ENCODE measurements at regions not wholly inside any gene's neighbourhood (a gene's known extent, or its start where the extent isn't known, plus 50 kb on each side); places are given as distances from the start of the nearest gene placed in this dataset.

- Histone ChIP-seq H3K4me3 (ENCODE audit: control insufficient read depth in 1 of 7, extremely low read depth in 1 of 7, insufficient read depth in 4 of 7, low read depth in 2 of 7, low read length in 6 of 7) (no peak overlapping the region), H3K27me3 (replicated peaks in 2 of 5; ENCODE audit: control insufficient read depth in 4 of 5, insufficient read depth in 5 of 5, low read length in 4 of 5) (no peaks in the 10 kb centered on the region), H3K27ac (ENCODE audit: insufficient read depth in 1 of 2, low read depth in 1 of 2, low read length in 2 of 2, poor library complexity in 1 of 2, severe bottlenecking in 2 of 2) (no peak overlapping the region), H3K4me1 (ENCODE audit: control extremely low read depth in 1 of 4, control insufficient read depth in 4 of 4, insufficient read depth in 4 of 4, low read length in 3 of 4) (no peaks in the 10 kb centered on the region), H3K36me3 (ENCODE audit: control insufficient read depth in 4 of 4, insufficient read depth in 4 of 4, low read length in 3 of 4) (no peaks in the 10 kb centered on the region), H3K9me3 (ENCODE audit: control extremely low read depth in 1 of 5, control insufficient read depth in 4 of 5, insufficient read depth in 2 of 5, low read depth in 1 of 5, low read length in 4 of 5) (peaks cover 0 to 4% (median 0%) of the 10 kb centered on the region in 5 experiments)
- POLR2A ChIA-PET: no interaction called here
- WGBS (ENCODE audit: insufficient coverage): 95% methylated on average over 16 of the region's 28 CpGs
- CTCF ChIA-PET: no interaction called here
- DNase-seq: no peak
Observed at GRCh38 chr1:170250531-170251276, 104.9 kb downstream of the NTMT2 start.

- POLR2A ChIA-PET: no interaction called here
- Histone ChIP-seq H3K27ac (ENCODE audit: insufficient read depth in 1 of 2, low read depth in 1 of 2, low read length in 2 of 2, poor library complexity in 1 of 2, severe bottlenecking in 2 of 2) (no peak overlapping the region), H3K9me3 (ENCODE audit: control extremely low read depth in 1 of 5, control insufficient read depth in 4 of 5, insufficient read depth in 2 of 5, low read depth in 1 of 5, low read length in 4 of 5) (peaks cover 0 to 4% (median 0%) of the 10 kb centered on the region in 5 experiments), H3K36me3 (ENCODE audit: control insufficient read depth in 4 of 4, insufficient read depth in 4 of 4, low read length in 3 of 4) (no peaks in the 10 kb centered on the region), H3K27me3 (replicated peaks in 2 of 5; ENCODE audit: control insufficient read depth in 4 of 5, insufficient read depth in 5 of 5, low read length in 4 of 5) (no peaks in the 10 kb centered on the region), H3K4me3 (ENCODE audit: control insufficient read depth in 1 of 7, extremely low read depth in 1 of 7, insufficient read depth in 4 of 7, low read depth in 2 of 7, low read length in 6 of 7) (no peak overlapping the region), H3K4me1 (ENCODE audit: control extremely low read depth in 1 of 4, control insufficient read depth in 4 of 4, insufficient read depth in 4 of 4, low read length in 3 of 4) (no peaks in the 10 kb centered on the region)
- CTCF ChIA-PET: no interaction called here
- 100% methylated on average over 2 of the region's 3 CpGs for WGBS (ENCODE audit: insufficient coverage)
- DNase-seq: no peak
Observed at GRCh38 chr1:170252851-170253579, 107.3 kb downstream of the NTMT2 start.

- no peak overlapping the region for H3K4me3 ChIP-seq (ENCODE audit: control insufficient read depth in 1 of 7, extremely low read depth in 1 of 7, insufficient read depth in 4 of 7, low read depth in 2 of 7, low read length in 6 of 7)
- ChIA-PET POLR2A (no interaction called here), CTCF (interaction anchor here (0.9 kb wide), 1 partner anchor 11 kb away, joined by 4 read pairs; no protein-coding TSS in a partner anchor)
- H3K4me1 ChIP-seq (ENCODE audit: control extremely low read depth in 1 of 4, control insufficient read depth in 4 of 4, insufficient read depth in 4 of 4, low read length in 3 of 4): no peaks in the 10 kb centered on the region
- DNase-seq: no peak
- H3K27ac ChIP-seq (ENCODE audit: insufficient read depth in 1 of 2, low read depth in 1 of 2, low read length in 2 of 2, poor library complexity in 1 of 2, severe bottlenecking in 2 of 2): no peak overlapping the region
- WGBS (ENCODE audit: insufficient coverage): 95% methylated on average over 2 of the region's 3 CpGs
- peaks cover 0 to 3% (median 0%) of the 10 kb centered on the region in 5 experiments for H3K27me3 ChIP-seq (replicated peaks in 2 of 5; ENCODE audit: control insufficient read depth in 4 of 5, insufficient read depth in 5 of 5, low read length in 4 of 5)
- H3K36me3 ChIP-seq (ENCODE audit: control insufficient read depth in 4 of 4, insufficient read depth in 4 of 4, low read length in 3 of 4): no peaks in the 10 kb centered on the region
- peaks cover 0 to 4% (median 0%) of the 10 kb centered on the region in 5 experiments for H3K9me3 ChIP-seq (ENCODE audit: control extremely low read depth in 1 of 5, control insufficient read depth in 4 of 5, insufficient read depth in 2 of 5, low read depth in 1 of 5, low read length in 4 of 5)
Observed at GRCh38 chr1:170254371-170254770, 108.6 kb downstream of the NTMT2 start.

GRCh38 chr1:170261669-170262068 lies 115.9 kb downstream of the NTMT2 start:
- DNase-seq: no peak
- 100% methylated on average over 4 of the region's 5 CpGs for WGBS (ENCODE audit: insufficient coverage)
- Histone ChIP-seq H3K27me3 (replicated peaks in 2 of 5; ENCODE audit: control insufficient read depth in 4 of 5, insufficient read depth in 5 of 5, low read length in 4 of 5) (peaks cover 0 to 4% (median 0%) of the 10 kb centered on the region in 5 experiments), H3K4me1 (ENCODE audit: control extremely low read depth in 1 of 4, control insufficient read depth in 4 of 4, insufficient read depth in 4 of 4, low read length in 3 of 4) (no peaks in the 10 kb centered on the region), H3K27ac (ENCODE audit: insufficient read depth in 1 of 2, low read depth in 1 of 2, low read length in 2 of 2, poor library complexity in 1 of 2, severe bottlenecking in 2 of 2) (no peak overlapping the region), H3K4me3 (ENCODE audit: control insufficient read depth in 1 of 7, extremely low read depth in 1 of 7, insufficient read depth in 4 of 7, low read depth in 2 of 7, low read length in 6 of 7) (no peak overlapping the region), H3K9me3 (ENCODE audit: control extremely low read depth in 1 of 5, control insufficient read depth in 4 of 5, insufficient read depth in 2 of 5, low read depth in 1 of 5, low read length in 4 of 5) (no peaks in the 10 kb centered on the region), H3K36me3 (ENCODE audit: control insufficient read depth in 4 of 4, insufficient read depth in 4 of 4, low read length in 3 of 4) (no peaks in the 10 kb centered on the region)
- ChIA-PET CTCF (no interaction called here), POLR2A (no interaction called here)

- POLR2A ChIA-PET: no interaction called here
- CTCF ChIA-PET: no interaction called here
- no peak overlapping the region for H3K4me3 ChIP-seq (ENCODE audit: control insufficient read depth in 1 of 7, extremely low read depth in 1 of 7, insufficient read depth in 4 of 7, low read depth in 2 of 7, low read length in 6 of 7)
- H3K4me1 ChIP-seq (ENCODE audit: control extremely low read depth in 1 of 4, control insufficient read depth in 4 of 4, insufficient read depth in 4 of 4, low read length in 3 of 4): no peaks in the 10 kb centered on the region
- DNase-seq: no peak
- no peaks in the 10 kb centered on the region for H3K36me3 ChIP-seq (ENCODE audit: control insufficient read depth in 4 of 4, insufficient read depth in 4 of 4, low read length in 3 of 4)
- peaks cover 0 to 4% (median 0%) of the 10 kb centered on the region in 5 experiments for H3K27me3 ChIP-seq (replicated peaks in 2 of 5; ENCODE audit: control insufficient read depth in 4 of 5, insufficient read depth in 5 of 5, low read length in 4 of 5)
- 71% methylated on average over 1 of the region's 2 CpGs for WGBS (ENCODE audit: insufficient coverage)
- H3K9me3 ChIP-seq (ENCODE audit: control extremely low read depth in 1 of 5, control insufficient read depth in 4 of 5, insufficient read depth in 2 of 5, low read depth in 1 of 5, low read length in 4 of 5): peaks cover 0 to 1% (median 0%) of the 10 kb centered on the region in 5 experiments
- no peak overlapping the region for H3K27ac ChIP-seq (ENCODE audit: insufficient read depth in 1 of 2, low read depth in 1 of 2, low read length in 2 of 2, poor library complexity in 1 of 2, severe bottlenecking in 2 of 2)
Observed at GRCh38 chr1:170262276-170262939, 116.6 kb downstream of the NTMT2 start.

GRCh38 chr1:170265234-170265633 lies 119.5 kb downstream of the NTMT2 start:
- H3K36me3 ChIP-seq (ENCODE audit: control insufficient read depth in 4 of 4, insufficient read depth in 4 of 4, low read length in 3 of 4): no peaks in the 10 kb centered on the region
- 100% methylated on average over 1 of the region's 1 CpG for WGBS (ENCODE audit: insufficient coverage)
- POLR2A ChIA-PET: no interaction called here

GRCh38 chr1:170267317-170267716 lies 121.6 kb downstream of the NTMT2 start:
- DNase-seq: no peak
- Histone ChIP-seq H3K9me3 (ENCODE audit: control extremely low read depth in 1 of 5, control insufficient read depth in 4 of 5, insufficient read depth in 2 of 5, low read depth in 1 of 5, low read length in 4 of 5) (peaks cover 0 to 1% (median 0%) of the 10 kb centered on the region in 5 experiments), H3K27me3 (replicated peaks in 2 of 5; ENCODE audit: control insufficient read depth in 4 of 5, insufficient read depth in 5 of 5, low read length in 4 of 5) (no peaks in the 10 kb centered on the region), H3K4me3 (ENCODE audit: control insufficient read depth in 1 of 7, extremely low read depth in 1 of 7, insufficient read depth in 4 of 7, low read depth in 2 of 7, low read length in 6 of 7) (no peak overlapping the region), H3K36me3 (ENCODE audit: control insufficient read depth in 4 of 4, insufficient read depth in 4 of 4, low read length in 3 of 4) (no peaks in the 10 kb centered on the region), H3K4me1 (ENCODE audit: control extremely low read depth in 1 of 4, control insufficient read depth in 4 of 4, insufficient read depth in 4 of 4, low read length in 3 of 4) (no peaks in the 10 kb centered on the region), H3K27ac (ENCODE audit: insufficient read depth in 1 of 2, low read depth in 1 of 2, low read length in 2 of 2, poor library complexity in 1 of 2, severe bottlenecking in 2 of 2) (no peak overlapping the region)
- CTCF ChIA-PET: no interaction called here
- POLR2A ChIA-PET: no interaction called here

More at GRCh38 chr1:170265234-170265633, 119.5 kb downstream of the NTMT2 start:
- Histone ChIP-seq H3K9me3 (ENCODE audit: control extremely low read depth in 1 of 5, control insufficient read depth in 4 of 5, insufficient read depth in 2 of 5, low read depth in 1 of 5, low read length in 4 of 5) (peaks cover 0 to 1% (median 0%) of the 10 kb centered on the region in 5 experiments), H3K4me3 (ENCODE audit: control insufficient read depth in 1 of 7, extremely low read depth in 1 of 7, insufficient read depth in 4 of 7, low read depth in 2 of 7, low read length in 6 of 7) (no peak overlapping the region), H3K27me3 (replicated peaks in 2 of 5; ENCODE audit: control insufficient read depth in 4 of 5, insufficient read depth in 5 of 5, low read length in 4 of 5) (no peaks in the 10 kb centered on the region), H3K4me1 (ENCODE audit: control extremely low read depth in 1 of 4, control insufficient read depth in 4 of 4, insufficient read depth in 4 of 4, low read length in 3 of 4) (no peaks in the 10 kb centered on the region), H3K27ac (ENCODE audit: insufficient read depth in 1 of 2, low read depth in 1 of 2, low read length in 2 of 2, poor library complexity in 1 of 2, severe bottlenecking in 2 of 2) (no peak overlapping the region)
- CTCF ChIA-PET: no interaction called here
- no peak for DNase-seq
